HCT116 (cell line): ENCODE measurements at regions not wholly inside any gene's neighbourhood (a gene's known extent, or its start where the extent isn't known, plus 50 kb on each side); places are given as distances from the start of the nearest gene placed in this dataset.

Experiments used
- EGR1 ChIP-seq: IDR thresholded peaks from 2 replicates; pipeline ENCODE4 v1.6.1; 2012; ENCODE audit warnings: low read depth
- EZH2 ChIP-seq: fragments of 200-600 bp; sonication (generic); IDR thresholded peaks from 2 replicates; pipeline ENCODE4 v1.6.1; 2017; ENCODE audit warnings: antibody characterized with exemption, mixed run types
- JUND ChIP-seq: IDR thresholded peaks from 2 replicates; pipeline ENCODE4 v1.6.1; 2012
- POLR2A ChIP-seq: IDR thresholded peaks from 2 replicates; pipeline ENCODE4 v1.7.0; 2011; ENCODE audit warnings: borderline replicate concordance; ENCODE audit not compliant: insufficient read depth, insufficient read length; ENCODE audit errors: extremely low read depth
- SIN3A ChIP-seq: IDR thresholded peaks from 2 replicates; pipeline ENCODE4 v1.6.1; 2012; ENCODE audit warnings: low read depth
- SP1 ChIP-seq: IDR thresholded peaks from 2 replicates; pipeline ENCODE4 v1.6.1; 2012; ENCODE audit warnings: low read depth
- YY1 ChIP-seq: IDR thresholded peaks from 2 replicates; pipeline ENCODE4 v1.6.1; 2011; ENCODE audit warnings: low read length, low read depth, moderate library complexity, mild to moderate bottlenecking; ENCODE audit not compliant: insufficient replicate concordance; ENCODE audit errors: extremely low read depth
- ZFX ChIP-seq: fragments of 450-650 bp; IDR thresholded peaks from 2 replicates; pipeline ENCODE4 v1.6.1; 2017
- ZNF274 ChIP-seq: fragments of 200-500 bp; sonication (Bioruptor generic); IDR thresholded peaks from 2 replicates; pipeline ENCODE4 v1.6.1; 2014; ENCODE audit warnings: mild to moderate bottlenecking, low read depth, low read length, inconsistent platforms
- TF ChIP-seq, protein P1 (sequence below), 3 experiments: fragments of 200-600 bp in 1 of 3; sonication (generic) in 1 of 3; IDR thresholded peaks in 2 of 3; conservative IDR thresholded peaks in 1 of 3; 2 replicates each; pipeline ENCODE4 v1.5.1; 2012 to 2017; ENCODE audit warnings: low read depth in 2 of 3, low read length in 2 of 3, antibody characterized with exemption in 1 of 3, borderline replicate concordance in 1 of 3, control low read depth in 1 of 3, mild to moderate bottlenecking in 1 of 3, mixed read lengths in 1 of 3, mixed run types in 1 of 3, moderate library complexity in 1 of 3; ENCODE audit not compliant: insufficient read depth in 1 of 3
- TF ChIP-seq, protein P2 (sequence below): IDR thresholded peaks from 2 replicates; pipeline ENCODE4 v1.6.1; 2012; ENCODE audit warnings: low read depth

DNA sequence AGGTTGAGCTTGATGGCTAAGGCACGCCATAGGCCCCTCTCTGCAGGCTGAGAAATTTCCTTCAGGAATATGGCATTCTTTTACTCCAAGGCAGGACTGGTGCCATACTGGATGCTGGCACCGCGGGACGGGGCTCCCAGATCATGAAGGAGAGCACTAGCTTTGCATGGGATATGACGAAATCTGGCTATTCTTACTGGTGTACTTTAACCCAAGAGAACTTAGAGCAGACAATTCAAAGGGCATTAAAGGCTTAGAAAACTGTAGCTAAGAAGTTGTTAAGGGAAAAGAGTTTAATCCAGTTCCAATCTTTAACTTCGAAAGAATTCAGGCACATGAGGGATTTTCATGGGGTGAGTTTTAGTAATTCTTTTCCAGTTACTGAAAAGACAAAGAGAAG is 204.4 kb upstream of the ESRRG start:
- TF ChIP-seq SIN3A, result no peak
- TF ChIP-seq, protein P1, sequence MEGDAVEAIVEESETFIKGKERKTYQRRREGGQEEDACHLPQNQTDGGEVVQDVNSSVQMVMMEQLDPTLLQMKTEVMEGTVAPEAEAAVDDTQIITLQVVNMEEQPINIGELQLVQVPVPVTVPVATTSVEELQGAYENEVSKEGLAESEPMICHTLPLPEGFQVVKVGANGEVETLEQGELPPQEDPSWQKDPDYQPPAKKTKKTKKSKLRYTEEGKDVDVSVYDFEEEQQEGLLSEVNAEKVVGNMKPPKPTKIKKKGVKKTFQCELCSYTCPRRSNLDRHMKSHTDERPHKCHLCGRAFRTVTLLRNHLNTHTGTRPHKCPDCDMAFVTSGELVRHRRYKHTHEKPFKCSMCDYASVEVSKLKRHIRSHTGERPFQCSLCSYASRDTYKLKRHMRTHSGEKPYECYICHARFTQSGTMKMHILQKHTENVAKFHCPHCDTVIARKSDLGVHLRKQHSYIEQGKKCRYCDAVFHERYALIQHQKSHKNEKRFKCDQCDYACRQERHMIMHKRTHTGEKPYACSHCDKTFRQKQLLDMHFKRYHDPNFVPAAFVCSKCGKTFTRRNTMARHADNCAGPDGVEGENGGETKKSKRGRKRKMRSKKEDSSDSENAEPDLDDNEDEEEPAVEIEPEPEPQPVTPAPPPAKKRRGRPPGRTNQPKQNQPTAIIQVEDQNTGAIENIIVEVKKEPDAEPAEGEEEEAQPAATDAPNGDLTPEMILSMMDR (IDR thresholded peaks at IDR 0.05 in 2 of 3, conservative IDR thresholded peaks at IDR 0.05 in 1 of 3; ENCODE audit: borderline replicate concordance in 1 of 3, insufficient read depth in 1 of 3, low read depth in 2 of 3, low read length in 2 of 3), result no peak
- TF ChIP-seq ZNF274, result no peak
- TF ChIP-seq SP1, result no peak
- TF ChIP-seq YY1, result no peak
- TF ChIP-seq, protein P2, sequence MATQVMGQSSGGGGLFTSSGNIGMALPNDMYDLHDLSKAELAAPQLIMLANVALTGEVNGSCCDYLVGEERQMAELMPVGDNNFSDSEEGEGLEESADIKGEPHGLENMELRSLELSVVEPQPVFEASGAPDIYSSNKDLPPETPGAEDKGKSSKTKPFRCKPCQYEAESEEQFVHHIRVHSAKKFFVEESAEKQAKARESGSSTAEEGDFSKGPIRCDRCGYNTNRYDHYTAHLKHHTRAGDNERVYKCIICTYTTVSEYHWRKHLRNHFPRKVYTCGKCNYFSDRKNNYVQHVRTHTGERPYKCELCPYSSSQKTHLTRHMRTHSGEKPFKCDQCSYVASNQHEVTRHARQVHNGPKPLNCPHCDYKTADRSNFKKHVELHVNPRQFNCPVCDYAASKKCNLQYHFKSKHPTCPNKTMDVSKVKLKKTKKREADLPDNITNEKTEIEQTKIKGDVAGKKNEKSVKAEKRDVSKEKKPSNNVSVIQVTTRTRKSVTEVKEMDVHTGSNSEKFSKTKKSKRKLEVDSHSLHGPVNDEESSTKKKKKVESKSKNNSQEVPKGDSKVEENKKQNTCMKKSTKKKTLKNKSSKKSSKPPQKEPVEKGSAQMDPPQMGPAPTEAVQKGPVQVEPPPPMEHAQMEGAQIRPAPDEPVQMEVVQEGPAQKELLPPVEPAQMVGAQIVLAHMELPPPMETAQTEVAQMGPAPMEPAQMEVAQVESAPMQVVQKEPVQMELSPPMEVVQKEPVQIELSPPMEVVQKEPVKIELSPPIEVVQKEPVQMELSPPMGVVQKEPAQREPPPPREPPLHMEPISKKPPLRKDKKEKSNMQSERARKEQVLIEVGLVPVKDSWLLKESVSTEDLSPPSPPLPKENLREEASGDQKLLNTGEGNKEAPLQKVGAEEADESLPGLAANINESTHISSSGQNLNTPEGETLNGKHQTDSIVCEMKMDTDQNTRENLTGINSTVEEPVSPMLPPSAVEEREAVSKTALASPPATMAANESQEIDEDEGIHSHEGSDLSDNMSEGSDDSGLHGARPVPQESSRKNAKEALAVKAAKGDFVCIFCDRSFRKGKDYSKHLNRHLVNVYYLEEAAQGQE, result no peak
- TF ChIP-seq POLR2A, result no peak
- no peak for TF ChIP-seq JUND
- TF ChIP-seq EGR1, result no peak
- TF ChIP-seq EZH2, result no peak
- TF ChIP-seq ZFX, result no peak
